Activated B cell treated with CpG ODN at 0.5 μM for 24 hours (primary cell): ENCODE measurements at regions not wholly inside any gene's neighbourhood (a gene's known extent, or its start where the extent isn't known, plus 50 kb on each side); places are given as distances from the start of the nearest gene placed in this dataset.

ENCODE experiments used
- ATAC-seq: fragments of 200-7000 bp; cut with Tn5 transposase; one replicate; pipeline ENCODE4 v1.10.0; 2021; ENCODE audit warnings: low read depth, mild to moderate bottlenecking, moderate library complexity
- CTCF ChIA-PET: fragments of 350-600 bp; sonication (Branson Sonifier 250); formaldehyde crosslinking; loops from one replicate; lab custom pipeline; 2021; ENCODE audit warnings: antibody characterized with exemption; lab: Charles Lee
- POLR2A ChIA-PET: fragments of 350-600 bp; sonication (Branson Sonifier 250); formaldehyde crosslinking; loops from one replicate; lab custom pipeline; 2021; ENCODE audit warnings: antibody characterized with exemption; lab: Charles Lee
- DNase-seq: peaks from one replicate; pipeline ENCODE4 v3.0.0; 2022
- H3K27ac Mint-ChIP-seq: one replicate; pipeline ENCODE4 v1.8.0; 2020; ENCODE audit warnings: mixed read lengths
- H3K27me3 Mint-ChIP-seq: one replicate; pipeline ENCODE4 v1.8.0; 2021; ENCODE audit warnings: mixed read lengths
- H3K36me3 Mint-ChIP-seq: one replicate; pipeline ENCODE4 v1.8.0; 2021; ENCODE audit warnings: low read depth, mixed read lengths
- H3K4me1 Mint-ChIP-seq: one replicate; pipeline ENCODE4 v1.8.0; 2021; ENCODE audit warnings: mixed read lengths
- H3K4me3 Mint-ChIP-seq: one replicate; pipeline ENCODE4 v1.8.0; 2020; ENCODE audit warnings: mild to moderate bottlenecking, mixed read lengths
- H3K9me3 Mint-ChIP-seq: one replicate; pipeline ENCODE4 v1.8.0; 2020; ENCODE audit warnings: mixed read lengths
- intact Hi-C: fragments of 100-400 bp; cut with micrococcal nuclease; formaldehyde crosslinking; loops from one replicate; pipeline ENCODE4 v1.15.1; 2024
- TF ChIP-seq, protein P1 (sequence below): fragments of 200-600 bp; IDR thresholded peaks from one replicate; pipeline ENCODE4 v1.8.0; 2022; ENCODE audit warnings: antibody characterized with exemption, mild to moderate bottlenecking

- POLR2A ChIA-PET: no interaction called here
- no peak overlapping the region for H3K27ac Mint-ChIP-seq
- intact Hi-C loops: no loop called here
- no peaks in the 10 kb centered on the region for H3K4me1 Mint-ChIP-seq
- CTCF ChIA-PET: no interaction called here
- peaks cover 20% of the 10 kb centered on the region for H3K27me3 Mint-ChIP-seq
- DNase-seq (no peak), ATAC-seq (no peak)
- no peaks in the 10 kb centered on the region for H3K9me3 Mint-ChIP-seq
- TF ChIP-seq, protein P1, sequence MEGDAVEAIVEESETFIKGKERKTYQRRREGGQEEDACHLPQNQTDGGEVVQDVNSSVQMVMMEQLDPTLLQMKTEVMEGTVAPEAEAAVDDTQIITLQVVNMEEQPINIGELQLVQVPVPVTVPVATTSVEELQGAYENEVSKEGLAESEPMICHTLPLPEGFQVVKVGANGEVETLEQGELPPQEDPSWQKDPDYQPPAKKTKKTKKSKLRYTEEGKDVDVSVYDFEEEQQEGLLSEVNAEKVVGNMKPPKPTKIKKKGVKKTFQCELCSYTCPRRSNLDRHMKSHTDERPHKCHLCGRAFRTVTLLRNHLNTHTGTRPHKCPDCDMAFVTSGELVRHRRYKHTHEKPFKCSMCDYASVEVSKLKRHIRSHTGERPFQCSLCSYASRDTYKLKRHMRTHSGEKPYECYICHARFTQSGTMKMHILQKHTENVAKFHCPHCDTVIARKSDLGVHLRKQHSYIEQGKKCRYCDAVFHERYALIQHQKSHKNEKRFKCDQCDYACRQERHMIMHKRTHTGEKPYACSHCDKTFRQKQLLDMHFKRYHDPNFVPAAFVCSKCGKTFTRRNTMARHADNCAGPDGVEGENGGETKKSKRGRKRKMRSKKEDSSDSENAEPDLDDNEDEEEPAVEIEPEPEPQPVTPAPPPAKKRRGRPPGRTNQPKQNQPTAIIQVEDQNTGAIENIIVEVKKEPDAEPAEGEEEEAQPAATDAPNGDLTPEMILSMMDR: no peak
- no peak overlapping the region for H3K4me3 Mint-ChIP-seq
- no peaks in the 10 kb centered on the region for H3K36me3 Mint-ChIP-seq
Measured at GRCh38 chr10:78925800-78926319, 142.9 kb upstream of the ZMIZ1 start.

DNA sequence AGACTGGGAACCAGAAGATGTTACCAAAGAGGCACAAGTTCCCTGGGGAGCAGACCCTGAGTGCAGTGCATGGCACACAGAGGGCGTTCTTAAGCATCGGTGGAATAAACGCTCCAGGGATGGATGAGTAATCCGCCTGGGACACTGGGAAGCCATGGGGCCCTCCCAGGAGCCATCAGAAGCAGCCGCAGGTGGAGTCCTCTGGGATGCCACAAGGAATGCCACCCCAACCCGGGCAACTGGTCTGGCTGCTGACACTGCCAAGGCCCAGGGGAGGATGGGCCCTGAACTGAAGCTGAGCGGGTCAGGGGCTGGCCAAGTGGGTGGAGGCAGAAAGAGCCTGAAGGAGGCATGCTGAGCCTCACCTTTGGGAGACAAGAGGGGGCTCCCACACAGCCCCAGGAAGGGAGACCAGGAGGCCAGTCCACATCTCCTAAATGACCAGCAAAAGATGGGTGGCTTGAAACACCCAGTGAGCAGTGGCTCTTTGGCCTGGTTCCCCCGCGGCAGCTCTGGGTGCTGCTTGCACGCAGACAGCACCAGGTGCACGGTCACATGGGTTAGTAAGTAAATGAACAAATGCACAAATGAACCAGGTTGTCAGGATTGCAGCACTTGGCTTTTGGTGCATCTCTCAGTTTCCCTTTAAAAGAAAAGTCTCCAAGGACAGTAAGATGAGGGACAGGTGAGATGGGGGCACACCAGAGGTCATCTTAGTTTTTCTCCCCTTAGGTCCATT, 141.3 kb upstream of the ZMIZ1 start:
- Mint-ChIP-seq H3K27ac (no peak overlapping the region), H3K4me1 (no peaks in the 10 kb centered on the region), H3K4me3 (no peak overlapping the region), H3K27me3 (peaks cover 18% of the 10 kb centered on the region), H3K9me3 (no peaks in the 10 kb centered on the region), H3K36me3 (no peaks in the 10 kb centered on the region)
- TF ChIP-seq, protein P1: no peak
- intact Hi-C loops: no loop called here
- ChIA-PET CTCF (no interaction called here), POLR2A (no interaction called here)
- DNase-seq (no peak), ATAC-seq (no peak)

DNA sequence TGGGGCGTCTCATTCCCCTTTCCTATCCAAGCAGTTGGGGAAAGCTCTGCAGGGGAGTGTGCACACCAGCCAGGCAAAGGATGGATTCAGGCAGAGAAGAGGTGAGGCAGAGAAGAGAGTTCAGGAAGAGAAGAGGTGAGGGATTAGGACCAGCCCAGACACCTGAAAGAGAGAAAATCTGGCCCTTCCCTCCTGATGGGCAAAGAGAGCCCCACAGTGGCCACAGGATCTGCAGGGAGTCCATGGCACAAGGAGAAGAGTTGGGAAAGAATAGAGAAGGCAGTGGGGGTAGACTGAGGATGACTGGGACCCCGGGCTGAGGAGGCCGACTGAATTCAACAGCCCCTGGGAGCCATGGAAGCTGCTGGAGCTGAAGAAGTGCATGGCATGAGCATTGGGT, 140.4 kb upstream of the ZMIZ1 start:
- Mint-ChIP-seq H3K27me3 (peaks cover 11% of the 10 kb centered on the region), H3K27ac (no peak overlapping the region), H3K36me3 (no peaks in the 10 kb centered on the region), H3K9me3 (no peaks in the 10 kb centered on the region), H3K4me1 (no peaks in the 10 kb centered on the region), H3K4me3 (no peak overlapping the region)
- no peak for DNase-seq
- ATAC-seq: no peak
- TF ChIP-seq, protein P1: no peak
- ChIA-PET POLR2A (no interaction called here), CTCF (no interaction called here)
- intact Hi-C loops: no loop called here

GRCh38 chr10:78929541-78929940, 139.2 kb upstream of the ZMIZ1 start:
- CTCF ChIA-PET: no interaction called here

DNA sequence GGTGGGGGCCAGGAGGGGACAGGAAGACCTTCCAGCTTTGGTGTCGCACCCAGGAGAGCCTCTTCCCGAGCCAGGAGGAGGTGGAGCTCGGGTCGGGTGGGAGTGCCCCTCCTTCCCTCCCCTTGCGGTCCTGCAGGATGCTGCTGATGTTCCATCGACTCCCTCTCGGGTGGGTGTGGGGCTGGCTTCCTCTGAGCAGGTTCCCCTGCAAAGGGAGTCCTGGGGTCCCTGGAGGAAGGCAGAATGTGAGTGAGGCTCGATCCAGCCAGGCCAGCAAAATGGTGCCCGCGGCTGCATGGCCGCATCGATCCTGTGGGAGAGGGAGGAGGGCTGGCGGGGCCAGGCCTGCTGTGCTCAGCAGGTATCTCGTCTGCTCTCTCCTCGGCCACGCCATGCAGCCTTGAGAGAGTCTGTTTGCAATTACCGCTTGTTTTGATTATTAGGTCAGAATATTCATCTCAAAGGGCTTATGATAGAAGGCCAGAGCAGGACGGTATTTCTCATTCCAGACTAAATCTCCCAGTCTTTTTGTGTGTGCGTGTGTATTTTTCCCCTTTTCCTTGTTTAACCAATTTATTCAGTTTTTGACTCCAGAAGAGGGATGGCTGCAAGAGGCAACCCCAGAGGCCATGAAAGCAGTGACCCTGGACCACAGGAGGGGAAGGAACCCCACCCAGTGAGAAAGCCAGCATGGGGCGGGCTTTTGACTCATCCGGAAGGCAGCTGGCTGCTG, 137.3 kb upstream of the ZMIZ1 start:
- no peak for ATAC-seq
- POLR2A ChIA-PET: no interaction called here
- Mint-ChIP-seq H3K4me1 (no peaks in the 10 kb centered on the region), H3K27me3 (peaks cover 18% of the 10 kb centered on the region), H3K27ac (no peak overlapping the region), H3K4me3 (no peak overlapping the region), H3K36me3 (no peaks in the 10 kb centered on the region), H3K9me3 (no peaks in the 10 kb centered on the region)
- no peak for DNase-seq
- intact Hi-C loops: no loop called here
- CTCF ChIA-PET: no interaction called here
- TF ChIP-seq, protein P1: no peak

More at GRCh38 chr10:78929541-78929940, 139.2 kb upstream of the ZMIZ1 start:
- Mint-ChIP-seq H3K27ac (no peak overlapping the region), H3K4me3 (no peak overlapping the region), H3K4me1 (no peaks in the 10 kb centered on the region), H3K9me3 (no peaks in the 10 kb centered on the region), H3K36me3 (no peaks in the 10 kb centered on the region), H3K27me3 (peaks cover 11% of the 10 kb centered on the region)
- POLR2A ChIA-PET: no interaction called here
- TF ChIP-seq, protein P1: no peak
- intact Hi-C loops: no loop called here
- DNase-seq (no peak), ATAC-seq (no peak)
